ENCODE measurements at regions not wholly inside any gene's neighbourhood (a gene's known extent, or its start where the extent isn't known, plus 50 kb on each side); places are given as distances from the start of the nearest gene placed in this dataset.

DNA sequence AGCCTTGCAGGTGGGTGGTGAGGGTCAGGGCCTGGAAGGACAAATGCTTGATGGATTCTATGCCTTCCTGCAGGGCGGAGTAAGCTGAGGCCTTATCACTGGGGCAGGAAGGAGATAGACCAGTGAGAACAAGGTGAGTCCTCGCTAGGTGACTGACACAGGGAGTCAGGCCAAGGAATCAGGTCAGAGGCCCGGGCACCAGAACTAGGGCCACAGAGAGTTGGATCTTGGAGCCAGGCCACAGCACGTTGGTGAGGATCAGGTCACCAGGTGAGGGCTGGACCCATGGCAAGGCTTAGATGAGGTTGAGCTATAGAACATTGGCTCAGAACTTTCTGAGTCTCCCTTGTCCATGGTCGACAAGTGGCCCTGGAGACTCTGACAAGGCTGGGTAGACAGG lies 328.2 kb downstream of the FOXO1 start:
- POLR2A ChIA-PET: no interaction called here
- no TSS peak for BruUV-seq (replicated peaks)

More for the DNA sequence above, 328.2 kb downstream of the FOXO1 start:
- no peak for FAIRE-seq
- no peaks in the 10 kb centered on the region for H3K79me2 ChIP-seq (ENCODE audit: control insufficient read depth, insufficient read depth, low read length)
- H3K36me3 ChIP-seq (ENCODE audit: control insufficient read depth, insufficient read depth, low read length): no peaks in the 10 kb centered on the region
- no peaks in the 10 kb centered on the region for H3K9me3 ChIP-seq (replicated peaks; ENCODE audit: control insufficient read depth, insufficient read depth, low read depth, low read length)
- H4K20me1 ChIP-seq (replicated peaks; ENCODE audit: control insufficient read depth, insufficient read depth, low read length): no peaks in the 10 kb centered on the region
- no peak overlapping the region for H3K4me3 ChIP-seq
- H3K27me3 ChIP-seq (ENCODE audit: control insufficient read depth in 2 of 2, insufficient read depth in 2 of 2, low read length in 2 of 2): peaks cover 0 to 5% of the 10 kb centered on the region in 2 experiments; a peak in 2 of 5 replicates
- intact Hi-C loops (cut with micrococcal nuclease) (no loop called here), in situ Hi-C loops (cut with MboI) (no loop called here)
- H3K9ac ChIP-seq (ENCODE audit: insufficient read depth in 1 of 2, low read depth in 2 of 2, low read length in 2 of 2): no peak overlapping the region
- CTCF ChIA-PET (ENCODE audit: low intra/inter-chr PET ratio): no interaction called here
- ATAC-seq: no peak
- H3K9me1 ChIP-seq (ENCODE audit: control insufficient read depth, insufficient read depth, low read length): no peaks in the 10 kb centered on the region
- H3K4me2 ChIP-seq (ENCODE audit: insufficient read depth, low read length): no peak overlapping the region
- H2AFZ ChIP-seq (ENCODE audit: low read depth, low read length): no peak overlapping the region
- TF ChIP-seq CBFA2T3 (IDR thresholded peaks at IDR 0.05): no peak
- TF ChIP-seq SNRNP70 (optimal IDR thresholded peaks at IDR 0.05; ENCODE audit: low read depth, low read length): no peak
- no peak for TF ChIP-seq RNF219 (CRISPR knock-in tag; IDR thresholded peaks at IDR 0.05)
- TF ChIP-seq PHF8 (IDR thresholded peaks at IDR 0.05; ENCODE audit: borderline replicate concordance, low read length): no peak
- no peak for TF ChIP-seq ZNF407 (IDR thresholded peaks at IDR 0.05; ENCODE audit: low read depth)
- no peak for TF ChIP-seq ILF3 (IDR thresholded peaks at IDR 0.05; ENCODE audit: borderline replicate concordance)
- no peak for TF ChIP-seq SRF (CRISPR knock-in tag; IDR thresholded peaks at IDR 0.05)
- no peak for TF ChIP-seq RAD51 (IDR thresholded peaks at IDR 0.05; ENCODE audit: borderline replicate concordance, low read depth)
- TF ChIP-seq SLC30A9 (CRISPR knock-in tag; IDR thresholded peaks at IDR 0.05): no peak
- no peak for TF ChIP-seq JUNB (CRISPR knock-in tag; conservative IDR thresholded peaks at IDR 0.05)
- H3K4me1 ChIP-seq (replicated peaks in 1 of 2; ENCODE audit: control insufficient read depth in 2 of 2, insufficient read depth in 2 of 2, low read length in 2 of 2): no peaks in the 10 kb centered on the region
- DNase-seq (ENCODE audit: extremely low read depth in 1 of 4, low spot score in 3 of 4): no peak
- no peak overlapping the region for H3K27ac ChIP-seq (ENCODE audit: extremely low read depth, low read depth, low read length)
- WGBS (ENCODE audit: insufficient coverage, low coverage, missing lambda C conversion rate): 0% methylated on average over 4 of the region's 5 CpGs
